CD4-positive, alpha-beta T cell (primary cell): ENCODE measurements at regions not wholly inside any gene's neighbourhood (a gene's known extent, or its start where the extent isn't known, plus 50 kb on each side); places are given as distances from the start of the nearest gene placed in this dataset.

Experiments used
- ATAC-seq: fragments of 200-7000 bp; cut with Tn5 transposase; one replicate; pipeline ENCODE4 v1.10.0; 2022; ENCODE audit warnings: mild to moderate bottlenecking; ENCODE audit not compliant: poor library complexity
- CTCF ChIA-PET: fragments of 350-600 bp; sonication (Branson Sonifier 250); formaldehyde crosslinking; loops from one replicate; lab custom pipeline; 2021; ENCODE audit warnings: antibody characterized with exemption, inconsistent platforms; lab: Charles Lee
- POLR2A ChIA-PET: fragments of 350-600 bp; sonication (Branson Sonifier 250); formaldehyde crosslinking; loops from one replicate; lab custom pipeline; 2021; ENCODE audit warnings: antibody characterized with exemption, inconsistent platforms; lab: Charles Lee
- DNase-seq, 14 experiments: peaks; one replicate each; pipeline ENCODE4 v3.0.0-alpha.2; 2013 to 2020; ENCODE audit warnings: mixed read lengths in 2 of 14
- H3K27ac ChIP-seq, 2 donors: one replicate each; pipeline versions ENCODE4 v1.5.1 to v1.7.0; 2013; ENCODE audit warnings: low read length in 2 of 2, low read depth in 1 of 2, mild to moderate bottlenecking in 1 of 2
- H3K27me3 ChIP-seq, 2 experiments: 1 replicate in 1 of 2; 2 replicates in 1 of 2; pipeline versions ENCODE4 v1.6.1 to v1.7.0; 2013; ENCODE audit warnings: low read length in 2 of 2, control low read depth in 1 of 2, mild to moderate bottlenecking in 1 of 2, moderate library complexity in 1 of 2; ENCODE audit not compliant: insufficient read depth in 2 of 2, control insufficient read depth in 1 of 2
- H3K36me3 ChIP-seq: one replicate; pipeline ENCODE4 v1.6.1; 2013; ENCODE audit warnings: low read length, control low read depth; ENCODE audit not compliant: insufficient read depth
- H3K4me1 ChIP-seq: one replicate; pipeline ENCODE4 v1.6.1; 2013; ENCODE audit warnings: low read length, control low read depth; ENCODE audit not compliant: insufficient read depth
- H3K4me3 ChIP-seq: one replicate; pipeline ENCODE4 v1.5.1; 2013; ENCODE audit warnings: mild to moderate bottlenecking, low read length, moderate library complexity
- H3K9me3 ChIP-seq, 2 experiments: 1 replicate in 1 of 2; 2 replicates in 1 of 2; pipeline versions ENCODE4 v1.6.1 to v1.7.0; 2013; ENCODE audit warnings: low read length in 2 of 2, mild to moderate bottlenecking in 2 of 2, control low read depth in 1 of 2, moderate library complexity in 1 of 2; ENCODE audit not compliant: control insufficient read depth in 1 of 2, insufficient read depth in 1 of 2
- H3K27ac Mint-ChIP-seq: one replicate; pipeline ENCODE4 v1.8.0; 2020; ENCODE audit warnings: mixed read lengths
- H3K27me3 Mint-ChIP-seq: one replicate; pipeline ENCODE4 v1.8.0; 2021; ENCODE audit warnings: mixed read lengths
- H3K36me3 Mint-ChIP-seq: one replicate; pipeline ENCODE4 v1.8.0; 2021; ENCODE audit warnings: low read depth, mixed read lengths
- H3K4me1 Mint-ChIP-seq: one replicate; pipeline ENCODE4 v1.8.0; 2021; ENCODE audit warnings: low read depth, mixed read lengths
- H3K4me3 Mint-ChIP-seq: one replicate; pipeline ENCODE4 v1.8.0; 2020; ENCODE audit warnings: mild to moderate bottlenecking, mixed read lengths
- H3K9me3 Mint-ChIP-seq: one replicate; pipeline ENCODE4 v1.8.0; 2020; ENCODE audit warnings: mixed read lengths
- CTCF ChIP-seq: fragments of 200-600 bp; IDR thresholded peaks from one replicate; pipeline ENCODE4 v1.8.0; 2022; ENCODE audit warnings: antibody characterized with exemption, mild to moderate bottlenecking
- intact Hi-C, 2 experiments: fragments of 100-400 bp; cut with DNase I in 1 of 2; cut with micrococcal nuclease in 1 of 2; formaldehyde crosslinking; loops; one replicate each; pipeline versions ENCODE4 v1.15.1 to v1.9.0; 2023 to 2025; cut with DNase I, micrococcal nuclease

- CTCF ChIA-PET, result no interaction called here
- peaks cover 15% of the 10 kb centered on the region for H3K36me3 ChIP-seq
- ATAC-seq (no peak), DNase-seq (no peak)
- peaks cover 11% of the 10 kb centered on the region for H3K4me1 Mint-ChIP-seq
- no peak overlapping the region for H3K27ac ChIP-seq
- H3K9me3 ChIP-seq, result peaks cover 17 to 20% of the 10 kb centered on the region in 2 experiments
- intact Hi-C loops, result no loop called here
- no peak overlapping the region for H3K4me3 ChIP-seq
- no peaks in the 10 kb centered on the region for H3K4me1 ChIP-seq
- no peak for TF ChIP-seq CTCF
- POLR2A ChIA-PET, result no interaction called here
- H3K27me3 Mint-ChIP-seq, result no peaks in the 10 kb centered on the region
- H3K36me3 Mint-ChIP-seq, result peaks cover 97% of the 10 kb centered on the region
- no peak overlapping the region for H3K4me3 Mint-ChIP-seq
- H3K27me3 ChIP-seq, result no peaks in the 10 kb centered on the region
- no peak overlapping the region for H3K27ac Mint-ChIP-seq
- H3K9me3 Mint-ChIP-seq, result peaks cover 18% of the 10 kb centered on the region
Measured at GRCh38 chr7:149568218-149568617, 70.6 kb upstream of the ZNF746 start.

GRCh38 chr7:149566103-149566502, 68.5 kb upstream of the ZNF746 start:
- Histone ChIP-seq H3K27ac (no peak overlapping the region), H3K27me3 (no peaks in the 10 kb centered on the region), H3K36me3 (peaks cover 21% of the 10 kb centered on the region), H3K9me3 (peaks cover 17 to 20% of the 10 kb centered on the region in 2 experiments), H3K4me1 (no peaks in the 10 kb centered on the region), H3K4me3 (no peak overlapping the region)
- H3K4me1 Mint-ChIP-seq, result peaks cover 17% of the 10 kb centered on the region
- ChIA-PET CTCF (no interaction called here), POLR2A (interaction anchor here (1.1 kb wide), 1 partner anchor 15 kb away, joined by 3 read pairs; no protein-coding TSS in a partner anchor)
- TF ChIP-seq CTCF, result no peak
- no peak overlapping the region for H3K4me3 Mint-ChIP-seq
- intact Hi-C loops, result no loop called here
- H3K27ac Mint-ChIP-seq, result no peak overlapping the region
- ATAC-seq, result no peak
- no peaks in the 10 kb centered on the region for H3K27me3 Mint-ChIP-seq
- DNase-seq, result no peak
- H3K36me3 Mint-ChIP-seq, result peaks cover 96% of the 10 kb centered on the region
- H3K9me3 Mint-ChIP-seq, result peaks cover 11% of the 10 kb centered on the region

GRCh38 chr7:149565096-149565382, 67.4 kb upstream of the ZNF746 start:
- Histone ChIP-seq H3K27ac (no peak overlapping the region), H3K9me3 (peaks cover 9 to 11% of the 10 kb centered on the region in 2 experiments), H3K4me1 (no peaks in the 10 kb centered on the region), H3K36me3 (peaks cover 25% of the 10 kb centered on the region), H3K27me3 (no peaks in the 10 kb centered on the region), H3K4me3 (no peak overlapping the region)
- H3K36me3 Mint-ChIP-seq, result peaks cover 96% of the 10 kb centered on the region
- no peak overlapping the region for H3K4me3 Mint-ChIP-seq
- H3K4me1 Mint-ChIP-seq, result peaks cover 17% of the 10 kb centered on the region
- H3K27ac Mint-ChIP-seq, result no peak overlapping the region
- ChIA-PET CTCF (no interaction called here), POLR2A (interaction anchor here (1.1 kb wide), 1 partner anchor 16 kb away, joined by 3 read pairs; no protein-coding TSS in a partner anchor)
- no peak for DNase-seq
- no peaks in the 10 kb centered on the region for H3K27me3 Mint-ChIP-seq
- intact Hi-C loops, result no loop called here
- TF ChIP-seq CTCF, result no peak
- ATAC-seq, result no peak
- H3K9me3 Mint-ChIP-seq, result peaks cover 8% of the 10 kb centered on the region
